Immature natural killer cell (primary cell): ENCODE measurements at regions not wholly inside any gene's neighbourhood (a gene's known extent, or its start where the extent isn't known, plus 50 kb on each side); places are given as distances from the start of the nearest gene placed in this dataset.

Experiments used
- DNase-seq, 3 donors: peaks; one replicate each; pipeline ENCODE4 v3.0.0; 2022; ENCODE audit warnings: mixed read lengths in 1 of 3
- H3K27ac Mint-ChIP-seq, 6 donors: one replicate each; pipeline ENCODE4 v1.8.0; 2020; ENCODE audit warnings: mixed read lengths in 6 of 6, mild to moderate bottlenecking in 5 of 6, inconsistent platforms in 4 of 6, moderate library complexity in 3 of 6
- H3K27me3 Mint-ChIP-seq, 3 donors: one replicate each; pipeline ENCODE4 v1.8.0; 2020 to 2021; ENCODE audit warnings: low read depth in 3 of 3, mild to moderate bottlenecking in 3 of 3, mixed read lengths in 3 of 3, moderate library complexity in 3 of 3, inconsistent platforms in 1 of 3
- H3K36me3 Mint-ChIP-seq, 3 donors: one replicate each; pipeline ENCODE4 v1.8.0; 2020; ENCODE audit warnings: mixed read lengths in 3 of 3, inconsistent platforms in 2 of 3, mild to moderate bottlenecking in 2 of 3
- H3K4me1 Mint-ChIP-seq, 2 donors: one replicate each; pipeline ENCODE4 v1.8.0; 2020; ENCODE audit warnings: inconsistent platforms in 2 of 2, mild to moderate bottlenecking in 2 of 2, mixed read lengths in 2 of 2, moderate library complexity in 1 of 2
- H3K4me3 Mint-ChIP-seq, 5 donors: one replicate each; pipeline ENCODE4 v1.8.0; 2020; ENCODE audit warnings: mild to moderate bottlenecking in 5 of 5, mixed read lengths in 5 of 5, inconsistent platforms in 3 of 5, moderate library complexity in 3 of 5
- H3K9me3 Mint-ChIP-seq, 6 donors: one replicate each; pipeline ENCODE4 v1.8.0; 2020; ENCODE audit warnings: mild to moderate bottlenecking in 6 of 6, mixed read lengths in 6 of 6, inconsistent platforms in 4 of 6, moderate library complexity in 3 of 6

DNA sequence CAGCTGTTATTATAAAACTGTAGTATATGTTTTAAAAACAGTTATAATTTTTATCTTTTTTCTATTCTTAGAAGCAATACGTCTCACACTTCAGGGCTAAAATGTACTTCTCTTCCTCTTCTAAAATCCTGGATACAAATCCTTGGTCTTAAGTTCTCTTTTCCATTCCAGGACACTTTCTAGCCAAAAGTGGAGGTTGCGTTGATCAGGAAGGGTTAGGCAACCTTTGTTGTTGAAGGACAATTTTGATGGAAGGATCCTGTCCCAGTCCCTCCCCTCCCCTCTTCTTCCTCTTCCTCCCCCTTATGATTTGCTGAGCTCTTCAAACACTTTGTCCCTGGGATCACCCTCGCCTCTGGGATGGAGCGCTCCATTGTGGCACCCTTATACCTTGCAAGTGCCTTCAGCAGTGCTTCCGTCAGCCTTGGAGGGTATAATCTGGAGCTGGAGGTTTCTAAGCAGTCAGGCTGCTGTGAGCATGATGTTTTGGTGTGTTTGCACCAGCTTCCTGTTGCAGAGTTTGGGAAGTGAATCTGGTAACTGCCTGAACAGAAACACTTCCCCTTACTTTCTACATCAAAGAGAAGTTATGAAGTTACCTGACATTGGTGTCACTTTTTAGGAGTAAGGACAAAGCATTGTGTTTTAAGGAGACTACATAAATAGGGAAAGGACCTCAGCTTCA is 87.4 kb upstream of the SLC38A2 start:
- no peaks in the 10 kb centered on the region for H3K9me3 Mint-ChIP-seq
- DNase-seq = no peak
- H3K36me3 Mint-ChIP-seq = no peaks in the 10 kb centered on the region
- H3K4me3 Mint-ChIP-seq = peak overlapping the region; percentile 70 to 89 (median 82)
- peaks cover 0 to 7% (median 1%) of the 10 kb centered on the region in 3 donors for H3K27me3 Mint-ChIP-seq
- peaks cover 64 to 65% of the 10 kb centered on the region in 2 donors for H3K4me1 Mint-ChIP-seq
- H3K27ac Mint-ChIP-seq = peak overlapping the region; percentile 63 to 96 (median 88)

DNA sequence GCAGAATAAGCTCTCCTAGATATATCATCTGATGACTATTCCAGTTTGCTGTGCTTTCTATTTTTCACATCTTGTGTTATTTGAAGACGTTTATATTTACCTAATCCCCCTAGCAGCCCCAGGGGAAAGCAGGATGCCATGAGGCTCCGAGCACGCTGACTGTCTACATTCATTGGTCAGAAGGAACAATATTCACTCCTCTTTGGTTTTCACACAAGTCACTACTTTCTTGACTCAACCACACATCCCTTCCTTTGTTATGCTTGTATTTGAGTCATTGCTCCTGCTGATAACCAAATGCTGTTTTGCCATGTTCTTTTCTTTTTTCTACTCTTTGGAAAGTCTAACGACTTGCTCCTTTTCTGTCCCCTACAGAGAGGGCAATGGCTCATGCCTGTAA is 86.5 kb upstream of the SLC38A2 start:
- peak; percentile 64 to 68 (median 66) for DNase-seq

DNA sequence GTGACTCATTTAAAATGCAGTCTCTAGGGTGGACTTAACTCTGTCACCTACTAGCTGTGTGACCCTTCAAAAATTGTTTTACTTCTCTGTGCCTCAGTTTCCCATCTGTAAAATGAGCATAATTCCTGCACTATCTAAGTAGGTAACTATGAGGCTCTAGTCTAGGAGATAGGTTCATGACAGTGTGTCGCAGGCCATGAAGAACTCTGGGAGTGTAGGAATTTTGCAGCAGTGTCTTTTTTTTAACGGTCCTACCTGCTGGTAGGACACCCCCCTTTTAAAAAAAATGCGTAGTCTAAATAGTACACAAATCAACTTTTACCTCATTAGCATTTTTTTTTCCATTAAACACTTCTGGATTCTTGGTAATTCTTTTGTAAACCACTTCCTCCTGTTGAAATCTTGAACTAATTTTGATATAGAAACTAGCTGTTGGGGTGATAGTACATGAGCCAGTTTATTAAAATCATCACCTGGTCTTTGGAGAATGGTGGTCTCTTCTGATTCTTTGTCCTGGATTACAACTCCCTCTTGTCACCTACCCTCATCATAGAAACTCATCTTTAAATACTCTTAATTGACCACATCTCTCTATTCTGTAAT is 86.0 kb upstream of the SLC38A2 start:
- Mint-ChIP-seq H3K4me3 (peak overlapping the region; percentile 67 to 89 (median 82)), H3K27ac (peak overlapping the region; percentile 87 to 96 (median 92)), H3K36me3 (no peaks in the 10 kb centered on the region), H3K4me1 (peaks cover 70% of the 10 kb centered on the region in 2 donors), H3K9me3 (no peaks in the 10 kb centered on the region), H3K27me3 (peaks cover 0 to 7% (median 1%) of the 10 kb centered on the region in 3 donors)
- DNase-seq = peak; percentile 44 to 60 (median 47)

More for the DNA sequence above, 86.5 kb upstream of the SLC38A2 start:
- Mint-ChIP-seq H3K36me3 (no peaks in the 10 kb centered on the region), H3K27ac (peak overlapping the region; percentile 87 to 96 (median 92)), H3K4me1 (peaks cover 70% of the 10 kb centered on the region in 2 donors), H3K9me3 (no peaks in the 10 kb centered on the region), H3K27me3 (peaks cover 0 to 7% (median 1%) of the 10 kb centered on the region in 3 donors), H3K4me3 (peak overlapping the region; percentile 67 to 89 (median 82))

DNA sequence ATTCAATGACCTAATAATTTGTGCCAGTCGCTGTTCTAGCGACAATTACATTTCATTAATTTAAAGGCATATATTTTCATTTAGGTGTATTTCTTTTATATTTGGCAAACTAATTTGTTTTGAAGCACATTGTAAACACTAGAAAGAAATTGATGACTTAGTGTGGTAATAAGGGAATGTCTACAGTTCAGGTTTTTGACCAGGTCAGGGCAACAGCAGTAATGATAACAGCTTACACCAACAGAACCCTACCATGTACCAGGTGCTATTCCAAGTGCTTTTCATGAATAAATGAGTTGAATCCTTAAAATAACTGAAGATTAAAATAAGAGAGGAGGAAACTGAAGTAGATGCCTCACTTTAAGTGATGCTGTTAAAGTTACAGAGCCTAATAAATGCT is 85.4 kb upstream of the SLC38A2 start:
- no peak for DNase-seq
- Mint-ChIP-seq H3K4me1 (peaks cover 70% of the 10 kb centered on the region in 2 donors), H3K27me3 (peaks cover 0 to 7% (median 1%) of the 10 kb centered on the region in 3 donors), H3K9me3 (no peaks in the 10 kb centered on the region), H3K27ac (peak overlapping the region in 5 of 6 donors; percentile 87 to 96 (median 93)), H3K36me3 (no peaks in the 10 kb centered on the region), H3K4me3 (peak overlapping the region in 4 of 5 donors; percentile 70 to 89 (median 82))

DNA sequence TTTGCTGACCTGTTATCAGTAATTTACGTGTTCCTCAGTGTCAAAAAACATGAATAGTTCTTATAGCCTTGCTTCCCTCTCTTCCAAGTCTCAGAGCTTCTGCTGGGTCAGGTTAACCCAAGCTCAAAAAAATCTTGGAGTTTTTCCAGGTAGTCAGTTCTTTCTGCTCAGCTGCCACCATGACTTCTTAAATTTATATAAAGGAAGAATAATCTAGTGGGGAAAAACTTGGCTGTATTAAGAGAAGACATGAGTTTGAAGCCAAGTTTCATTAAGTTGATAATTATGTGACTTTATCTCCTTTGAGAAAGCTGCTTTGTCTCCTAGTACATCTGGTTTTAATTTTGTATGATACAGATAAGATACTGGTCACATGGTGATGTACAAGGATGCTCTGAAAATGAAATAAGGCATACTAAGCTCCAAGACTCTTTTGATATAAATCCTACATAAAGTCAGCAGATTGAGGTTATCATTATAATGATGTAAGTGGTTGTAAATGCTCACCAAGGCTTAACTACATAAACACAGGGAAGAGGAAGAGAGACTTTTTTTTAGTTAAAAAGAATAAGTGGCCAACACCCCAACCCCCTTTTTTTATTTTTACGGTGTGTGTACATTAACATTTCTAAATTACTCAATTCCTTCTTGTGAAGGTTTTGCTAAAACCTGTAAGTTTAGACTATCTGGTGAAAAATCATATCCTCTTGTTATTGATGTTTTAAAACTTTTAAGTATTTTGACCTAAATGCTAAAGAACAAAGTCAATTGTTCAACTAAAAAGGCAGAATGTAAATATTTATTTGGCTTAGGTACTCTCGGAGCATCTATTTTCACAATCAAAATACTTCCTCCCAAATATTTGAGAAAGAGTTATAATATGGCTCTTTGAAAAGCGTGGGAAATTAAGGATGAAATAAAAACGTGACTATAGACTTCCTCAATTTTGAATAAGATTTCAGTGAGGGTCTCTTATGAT is 84.1 kb upstream of the SLC38A2 start:
- Mint-ChIP-seq H3K4me1 (peaks cover 70 to 75% of the 10 kb centered on the region in 2 donors), H3K9me3 (no peaks in the 10 kb centered on the region), H3K4me3 (peak overlapping the region in 3 of 5 donors; percentile 19 to 57 (median 53)), H3K36me3 (peaks cover 0 to 3% (median 0%) of the 10 kb centered on the region in 3 donors), H3K27me3 (peaks cover 0 to 11% (median 1%) of the 10 kb centered on the region in 3 donors), H3K27ac (peak overlapping the region in 4 of 6 donors; percentile 3 to 61 (median 46))
- no peak for DNase-seq

DNA sequence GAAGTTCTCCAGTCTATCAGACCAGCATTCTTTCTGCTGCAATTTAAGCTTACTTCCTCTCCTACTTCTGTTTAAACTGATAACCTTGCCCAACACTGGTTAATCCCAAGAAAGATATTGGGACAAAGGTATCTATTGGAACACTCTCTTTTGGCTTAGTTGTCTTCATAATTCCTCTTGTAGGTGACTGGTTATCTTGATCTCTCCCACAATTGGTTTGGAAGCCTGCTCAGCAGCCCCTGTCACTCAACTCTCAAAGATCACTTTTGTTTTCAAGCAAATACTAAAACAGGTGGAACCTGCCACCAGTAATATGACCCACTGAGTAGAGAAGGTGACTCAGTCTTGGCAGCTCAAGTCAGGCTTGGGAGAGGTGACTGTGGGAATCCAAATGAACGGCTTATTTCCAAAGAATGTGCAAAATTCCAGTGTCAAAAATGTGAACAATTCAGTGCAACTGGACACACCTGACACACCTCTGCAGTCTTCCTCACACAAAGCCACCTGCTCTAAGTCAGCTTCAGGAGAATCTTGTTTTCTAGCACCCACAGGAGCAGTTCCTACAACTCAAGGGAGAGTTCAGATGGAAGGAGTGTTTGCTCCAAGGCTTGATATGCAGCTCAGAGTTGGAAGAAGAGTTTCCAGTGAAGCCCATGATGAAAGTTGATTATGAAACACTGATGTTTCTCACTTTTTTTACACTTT is 83.2 kb upstream of the SLC38A2 start:
- Mint-ChIP-seq H3K9me3 (no peaks in the 10 kb centered on the region), H3K27ac (peak overlapping the region in 5 of 6 donors; percentile 8 to 67 (median 60)), H3K4me1 (peaks cover 61 to 72% of the 10 kb centered on the region in 2 donors)

DNA sequence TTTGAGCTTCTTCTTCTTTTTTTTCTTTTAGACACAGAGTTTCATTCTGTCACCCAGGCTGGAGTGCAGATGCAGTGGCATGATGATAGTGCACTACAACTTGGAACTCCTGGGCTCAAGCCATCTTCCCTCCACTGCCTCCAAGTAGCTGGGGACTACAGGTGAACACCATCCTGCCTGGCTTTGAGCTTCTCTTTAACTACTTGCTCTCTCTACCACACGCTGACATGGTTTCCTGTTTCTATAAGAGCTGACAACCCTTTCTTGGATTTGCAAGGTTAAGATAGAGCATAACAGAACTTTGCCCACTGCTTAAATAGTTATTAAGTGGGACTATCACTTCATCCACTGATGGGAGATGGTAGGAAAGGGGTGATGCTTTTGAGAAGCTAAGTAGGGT is 82.4 kb upstream of the SLC38A2 start:
- peaks cover 1 to 11% (median 2%) of the 10 kb centered on the region in 3 donors for H3K27me3 Mint-ChIP-seq
- H3K36me3 Mint-ChIP-seq = peaks cover 0 to 3% (median 3%) of the 10 kb centered on the region in 3 donors
- H3K4me1 Mint-ChIP-seq = peaks cover 53 to 71% of the 10 kb centered on the region in 2 donors
- peak overlapping the region in 1 of 5 donors; percentile 39 for H3K4me3 Mint-ChIP-seq
- H3K27ac Mint-ChIP-seq = peak overlapping the region in 4 of 6 donors; percentile 6 to 42 (median 22)
- DNase-seq = no peak
- no peaks in the 10 kb centered on the region for H3K9me3 Mint-ChIP-seq

More for the DNA sequence above, 83.2 kb upstream of the SLC38A2 start:
- H3K27me3 Mint-ChIP-seq = peaks cover 1 to 13% (median 2%) of the 10 kb centered on the region in 3 donors
- peaks cover 0 to 3% (median 3%) of the 10 kb centered on the region in 3 donors for H3K36me3 Mint-ChIP-seq
- no peak for DNase-seq
- peak overlapping the region; percentile 1 to 57 (median 19) for H3K4me3 Mint-ChIP-seq

DNA sequence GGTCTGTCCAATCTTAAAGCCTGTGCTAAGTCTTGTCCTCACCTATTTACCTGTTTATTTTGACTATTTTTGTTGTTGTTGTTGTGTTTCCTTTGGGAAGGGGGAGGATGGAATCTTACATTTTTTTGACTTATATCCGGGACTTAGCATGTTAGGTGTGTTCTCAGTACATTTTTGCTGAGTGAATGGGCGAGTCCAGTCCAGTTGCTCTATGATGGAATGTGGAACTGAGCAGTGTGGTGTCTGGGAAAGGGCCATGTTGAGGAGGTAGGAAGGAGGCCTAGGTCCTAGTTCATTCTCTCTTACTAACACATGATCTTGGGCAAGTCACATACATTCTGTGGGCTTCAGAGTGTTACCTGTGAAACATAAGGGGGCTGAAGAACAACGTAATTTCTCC is 80.9 kb upstream of the SLC38A2 start:
- peaks cover 1 to 6% (median 2%) of the 10 kb centered on the region in 3 donors for H3K27me3 Mint-ChIP-seq
- DNase-seq = no peak
- peaks cover 0 to 3% (median 3%) of the 10 kb centered on the region in 3 donors for H3K36me3 Mint-ChIP-seq
- H3K4me1 Mint-ChIP-seq = peaks cover 37 to 66% of the 10 kb centered on the region in 2 donors
- no peak overlapping the region for H3K4me3 Mint-ChIP-seq
- peaks cover 0 to 2% (median 0%) of the 10 kb centered on the region in 6 donors for H3K9me3 Mint-ChIP-seq
- H3K27ac Mint-ChIP-seq = no peak overlapping the region

DNA sequence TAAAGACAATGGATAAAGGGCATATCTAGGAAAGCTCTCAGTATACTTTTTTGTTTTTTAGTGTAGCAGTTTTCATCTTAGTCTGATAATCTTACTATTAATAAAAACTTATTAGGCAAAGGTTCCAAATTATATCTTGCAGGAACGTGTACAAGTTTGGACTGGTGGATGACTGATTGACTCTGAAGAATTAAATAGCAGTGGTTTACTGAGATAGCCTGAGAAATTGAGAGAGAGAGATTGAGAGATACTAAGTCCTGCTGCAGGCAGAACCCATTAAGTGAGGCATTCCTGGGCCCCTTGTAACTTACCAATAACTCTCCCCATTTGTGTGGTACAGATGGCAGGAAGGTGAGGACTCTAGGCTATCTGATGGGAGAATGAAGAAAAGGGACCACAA is 80.2 kb upstream of the SLC38A2 start:
- Mint-ChIP-seq H3K27ac (peak overlapping the region in 2 of 6 donors; percentile 6 to 19), H3K27me3 (peaks cover 1 to 6% (median 2%) of the 10 kb centered on the region in 3 donors), H3K4me3 (no peak overlapping the region)

DNA sequence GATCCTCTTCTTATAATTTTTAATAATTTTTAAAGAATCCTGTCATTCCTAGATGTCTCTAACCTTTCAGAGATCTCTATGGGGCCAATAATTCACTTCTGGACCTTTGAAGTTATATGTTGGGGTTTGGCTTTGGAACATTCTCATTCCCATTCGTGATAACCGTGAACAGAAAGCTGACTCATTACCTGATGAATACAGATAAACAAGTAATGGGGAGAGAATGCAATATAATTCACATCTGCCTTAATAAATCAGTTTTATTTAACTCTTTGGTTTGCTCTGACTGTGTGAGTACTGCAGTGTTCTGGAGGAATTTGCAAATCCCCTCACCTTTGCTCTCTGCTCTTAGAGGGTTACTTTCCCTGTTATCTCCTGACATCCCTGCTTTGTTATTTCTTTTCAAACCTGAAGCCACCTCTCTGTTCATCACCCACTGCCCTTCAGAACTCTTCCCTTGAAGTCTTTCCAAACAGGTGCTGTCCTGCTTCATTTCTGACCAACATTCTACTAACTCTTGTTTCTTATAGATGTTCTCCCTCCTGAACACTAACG is 79.6 kb upstream of the SLC38A2 start:
- peaks cover 0 to 2% (median 0%) of the 10 kb centered on the region in 6 donors for H3K9me3 Mint-ChIP-seq
- H3K4me1 Mint-ChIP-seq = peaks cover 27 to 57% of the 10 kb centered on the region in 2 donors
- peaks cover 0 to 6% (median 2%) of the 10 kb centered on the region in 3 donors for H3K27me3 Mint-ChIP-seq
- H3K4me3 Mint-ChIP-seq = no peak overlapping the region
- H3K27ac Mint-ChIP-seq = peak overlapping the region in 2 of 6 donors; percentile 6 to 81
- peaks cover 0 to 3% (median 3%) of the 10 kb centered on the region in 3 donors for H3K36me3 Mint-ChIP-seq
- DNase-seq = no peak

More for the DNA sequence above, 80.2 kb upstream of the SLC38A2 start:
- H3K36me3 Mint-ChIP-seq = peaks cover 0 to 3% (median 3%) of the 10 kb centered on the region in 3 donors
- peaks cover 0 to 2% (median 0%) of the 10 kb centered on the region in 6 donors for H3K9me3 Mint-ChIP-seq
- peaks cover 31 to 59% of the 10 kb centered on the region in 2 donors for H3K4me1 Mint-ChIP-seq
- no peak for DNase-seq

DNA sequence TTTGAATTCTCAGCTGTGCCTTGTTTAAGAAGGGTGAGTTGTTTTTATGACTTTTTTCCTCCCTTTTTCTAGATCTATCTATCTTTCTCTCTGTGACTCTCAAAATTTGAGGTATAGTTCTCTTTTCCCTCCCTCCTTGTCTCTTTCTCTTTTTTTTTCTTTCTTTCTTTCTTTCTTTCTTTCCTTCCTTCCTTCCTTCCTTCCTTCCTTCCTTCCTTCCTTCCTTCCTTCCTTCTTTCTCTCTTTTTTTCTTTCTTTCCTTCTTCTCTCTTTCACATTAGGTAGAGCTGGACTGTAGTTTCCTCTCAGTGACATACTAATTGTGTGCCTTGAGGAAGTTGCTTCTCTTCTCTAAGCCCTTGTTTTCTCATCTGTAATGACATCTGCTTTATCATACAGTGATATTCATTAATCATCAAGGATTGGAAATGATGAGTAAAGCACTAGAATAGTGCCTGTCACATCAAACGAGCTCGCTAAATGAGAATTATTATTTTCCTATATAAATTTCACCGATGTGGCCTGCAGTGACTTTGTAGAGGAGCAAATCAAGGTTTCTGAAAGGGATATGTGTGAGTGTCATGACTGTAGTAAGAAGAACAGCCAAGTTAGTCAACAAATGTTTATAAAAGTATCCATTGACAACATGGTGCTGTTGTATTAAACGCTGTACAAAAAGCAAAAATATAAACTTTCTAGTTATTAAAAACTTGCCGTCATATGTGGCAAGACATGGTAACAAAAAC is 78.9 kb upstream of the SLC38A2 start:
- no peak for DNase-seq
- no peak overlapping the region for H3K4me3 Mint-ChIP-seq
- H3K27me3 Mint-ChIP-seq = peaks cover 0 to 6% (median 6%) of the 10 kb centered on the region in 3 donors
- peaks cover 0 to 3% (median 3%) of the 10 kb centered on the region in 3 donors for H3K36me3 Mint-ChIP-seq
- peak overlapping the region in 2 of 6 donors; percentile 24 to 90 for H3K27ac Mint-ChIP-seq
- H3K4me1 Mint-ChIP-seq = peaks cover 20 to 50% of the 10 kb centered on the region in 2 donors
- H3K9me3 Mint-ChIP-seq = peaks cover 0 to 2% (median 0%) of the 10 kb centered on the region in 6 donors
